Stomach (tissue), 8 donors: ENCODE measurements at regions not wholly inside any gene's neighbourhood (a gene's known extent, or its start where the extent isn't known, plus 50 kb on each side); places are given as distances from the start of the nearest gene placed in this dataset.

Source experiments
- DNase-seq, 2 donors: peaks; one replicate each; pipeline versions ENCODE4 v3.0.0 to v3.0.0-alpha.2; 2013 to 2019
- H3K27ac ChIP-seq, 5 donors: fragments of 200-600 bp in 4 of 5; sonication (generic) in 4 of 5; one replicate each; pipeline ENCODE4 v1.5.1; 2013 to 2019; ENCODE audit warnings: mild to moderate bottlenecking in 1 of 5, moderate library complexity in 1 of 5
- H3K27me3 ChIP-seq, 3 donors: fragments of 200-600 bp; sonication (generic); one replicate each; pipeline ENCODE4 v1.5.1; 2017 to 2019; ENCODE audit warnings: mixed run types in 1 of 3
- H3K36me3 ChIP-seq, 4 donors: fragments of 200-600 bp; sonication (generic); 1 replicate in 3 of 4; 2 replicates in 1 of 4; pipeline ENCODE4 v1.5.1; 2016 to 2019
- H3K4me1 ChIP-seq, 4 donors: fragments of 200-600 bp; sonication (generic); one replicate each; pipeline ENCODE4 v1.5.1; 2016 to 2019
- H3K4me3 ChIP-seq, 4 donors: fragments of 200-600 bp; sonication (generic) in 3 of 4; one replicate each; pipeline ENCODE4 v1.5.1; 2016 to 2019; ENCODE audit warnings: mild to moderate bottlenecking in 1 of 4
- H3K9me3 ChIP-seq, 4 donors: fragments of 200-600 bp; sonication (generic); one replicate each; pipeline ENCODE4 v1.5.1; 2016 to 2019
- EP300 ChIP-seq: sonication (generic); formaldehyde crosslinking; IDR thresholded peaks from one replicate; pipeline ENCODE4 v1.6.1; 2017; ENCODE audit warnings: antibody characterized with exemption
- POLR2A ChIP-seq, 4 donors: fragments of 450-650 bp; IDR thresholded peaks; one replicate each; pipeline ENCODE4 v1.6.1; 2016; ENCODE audit warnings: antibody characterized with exemption in 4 of 4, control low read depth in 2 of 4, mild to moderate bottlenecking in 1 of 4, moderate library complexity in 1 of 4
- POLR2AphosphoS5 ChIP-seq, 3 donors: sonication (generic); formaldehyde crosslinking; IDR thresholded peaks; one replicate each; pipeline ENCODE4 v1.6.1; 2016; ENCODE audit warnings: antibody characterized with exemption in 3 of 3
- WGBS, 5 donors: extraction: QIAGEN DNeasy Blood & Tissue Kit in 3 of 5; methylation state at CpG; one replicate each; pipeline versions ENCODE4 v1.1.5 to v1.1.7; 2013 to 2018; 5-methylcytosine and 5-hydroxymethylcytosine counted together
- intact Hi-C: fragments of 100-400 bp; cut with DNase I; formaldehyde crosslinking; loops from one replicate; pipeline ENCODE4 v1.15.1; 2023; ENCODE audit warnings: low total_unique reads
- TF ChIP-seq, protein P1 (sequence below), 7 experiments: fragments of 450-650 bp in 4 of 7; fragments of 200-600 bp in 3 of 7; sonication (generic) in 3 of 7; IDR thresholded peaks; one replicate each; pipeline ENCODE4 v1.5.1; 2016 to 2019; ENCODE audit warnings: antibody characterized with exemption in 7 of 7, control low read depth in 2 of 7, mild to moderate bottlenecking in 1 of 7
- donor health status: healthy with polysubstance abuse.
- donor health status: Bipolar disorder and iron deficiency.
- donor health status: healthy.

DNA sequence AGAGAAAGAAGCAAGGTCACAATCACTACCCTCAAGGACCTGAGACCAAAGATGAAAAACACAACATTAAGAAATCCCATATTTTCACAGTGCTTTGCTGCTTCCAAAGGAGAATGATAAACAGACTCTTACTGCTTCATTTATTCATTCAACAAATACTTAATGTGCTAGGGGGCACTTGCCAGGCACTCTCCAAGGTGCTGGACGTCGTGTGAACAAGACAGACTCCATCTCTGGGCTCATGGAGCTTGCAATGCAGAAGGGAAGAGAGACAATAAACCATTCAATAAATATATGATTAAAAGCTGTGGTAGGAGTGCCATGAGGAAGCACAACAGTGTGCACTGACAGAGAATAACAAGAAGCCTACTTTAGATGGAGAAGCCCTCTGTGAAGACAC lies 327.7 kb downstream of the CDK5RAP2 start:
- H3K9me3 ChIP-seq: no peaks in the 10 kb centered on the region
- TF ChIP-seq EP300 (no peak), POLR2A (IDR thresholded peaks at IDR 0.05) (no peak), POLR2AphosphoS5 (IDR thresholded peaks at IDR 0.05) (no peak)
- TF ChIP-seq, protein P1, sequence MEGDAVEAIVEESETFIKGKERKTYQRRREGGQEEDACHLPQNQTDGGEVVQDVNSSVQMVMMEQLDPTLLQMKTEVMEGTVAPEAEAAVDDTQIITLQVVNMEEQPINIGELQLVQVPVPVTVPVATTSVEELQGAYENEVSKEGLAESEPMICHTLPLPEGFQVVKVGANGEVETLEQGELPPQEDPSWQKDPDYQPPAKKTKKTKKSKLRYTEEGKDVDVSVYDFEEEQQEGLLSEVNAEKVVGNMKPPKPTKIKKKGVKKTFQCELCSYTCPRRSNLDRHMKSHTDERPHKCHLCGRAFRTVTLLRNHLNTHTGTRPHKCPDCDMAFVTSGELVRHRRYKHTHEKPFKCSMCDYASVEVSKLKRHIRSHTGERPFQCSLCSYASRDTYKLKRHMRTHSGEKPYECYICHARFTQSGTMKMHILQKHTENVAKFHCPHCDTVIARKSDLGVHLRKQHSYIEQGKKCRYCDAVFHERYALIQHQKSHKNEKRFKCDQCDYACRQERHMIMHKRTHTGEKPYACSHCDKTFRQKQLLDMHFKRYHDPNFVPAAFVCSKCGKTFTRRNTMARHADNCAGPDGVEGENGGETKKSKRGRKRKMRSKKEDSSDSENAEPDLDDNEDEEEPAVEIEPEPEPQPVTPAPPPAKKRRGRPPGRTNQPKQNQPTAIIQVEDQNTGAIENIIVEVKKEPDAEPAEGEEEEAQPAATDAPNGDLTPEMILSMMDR (IDR thresholded peaks at IDR 0.05): no peak
- intact Hi-C loops: no loop called here
- DNase-seq: no peak
- no peak overlapping the region for H3K27ac ChIP-seq
- no peak overlapping the region for H3K4me3 ChIP-seq
- peaks cover 0 to 3% (median 0%) of the 10 kb centered on the region in 3 donors for H3K27me3 ChIP-seq
- H3K4me1 ChIP-seq: no peaks in the 10 kb centered on the region
- H3K36me3 ChIP-seq: no peaks in the 10 kb centered on the region
- WGBS, 5 donors: 14 to 34% (median 24%) methylated on average over 2 of the region's 2 CpGs

DNA sequence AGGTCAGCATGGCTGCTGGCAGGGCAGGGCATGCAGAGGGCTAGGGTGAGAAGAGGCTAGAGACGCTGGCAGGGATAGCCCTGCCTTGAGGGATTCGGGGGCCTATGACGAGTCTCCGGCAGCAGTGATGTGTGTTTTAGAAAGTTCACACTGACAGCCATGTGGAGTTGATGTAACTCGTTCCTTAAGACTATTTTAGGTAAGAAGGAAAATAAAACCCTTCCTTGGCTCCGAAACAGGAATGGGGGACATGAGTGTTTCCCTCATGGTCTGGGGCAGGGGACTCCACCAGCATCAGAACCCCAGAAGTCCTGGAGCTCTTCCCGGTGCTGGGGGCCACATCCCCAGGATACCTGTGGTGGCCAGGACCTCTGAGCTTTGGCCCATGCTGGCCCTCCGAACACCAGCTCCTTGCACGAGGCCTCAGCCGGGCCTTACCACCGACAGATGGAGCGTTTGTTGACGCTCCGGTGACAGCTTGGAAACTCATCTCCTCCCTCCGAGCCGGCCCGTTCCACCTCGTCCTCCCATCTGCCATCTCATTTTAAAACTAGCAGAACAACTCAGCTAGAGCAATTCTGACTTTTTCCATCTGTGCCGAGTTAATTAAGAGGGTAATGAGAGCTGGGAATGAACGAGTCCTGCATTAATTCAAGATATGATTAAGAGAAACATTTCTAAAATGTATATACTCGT lies 337.7 kb downstream of the CDK5RAP2 start:
- no peak for DNase-seq
- Histone ChIP-seq H3K27ac (no peak overlapping the region), H3K36me3 (no peaks in the 10 kb centered on the region), H3K4me3 (no peak overlapping the region), H3K27me3 (no peaks in the 10 kb centered on the region), H3K4me1 (no peaks in the 10 kb centered on the region), H3K9me3 (no peaks in the 10 kb centered on the region)
- intact Hi-C loops: no loop called here
- TF ChIP-seq, protein P1 (IDR thresholded peaks at IDR 0.05): no peak
- WGBS, 5 donors: 80 to 84% (median 82%) methylated on average over 21 of the region's 21 CpGs

DNA sequence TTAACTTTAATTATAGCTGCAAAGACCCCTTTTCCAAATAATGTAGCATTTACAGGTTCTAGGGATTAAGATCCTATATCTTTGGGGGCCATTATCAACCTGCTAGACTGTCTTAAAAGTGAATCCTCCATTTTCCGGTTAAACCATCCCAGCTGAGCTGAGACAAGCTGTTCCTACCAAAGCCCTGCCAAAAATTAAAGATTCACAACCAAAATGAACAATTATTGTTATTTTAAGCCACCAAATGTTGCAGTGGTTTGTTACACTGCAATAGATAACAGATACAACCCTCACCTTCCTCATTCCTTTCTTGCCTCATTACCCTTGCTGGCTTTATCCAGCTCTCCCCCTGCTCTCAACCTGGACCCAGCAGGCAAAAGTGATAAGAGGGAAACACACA lies 343.4 kb downstream of the CDK5RAP2 start:
- Histone ChIP-seq H3K9me3 (no peaks in the 10 kb centered on the region), H3K4me1 (no peaks in the 10 kb centered on the region), H3K36me3 (no peaks in the 10 kb centered on the region), H3K27me3 (no peaks in the 10 kb centered on the region), H3K4me3 (no peak overlapping the region), H3K27ac (no peak overlapping the region)
- no peak for DNase-seq
- no peak for TF ChIP-seq POLR2AphosphoS5 (IDR thresholded peaks at IDR 0.05)
- TF ChIP-seq POLR2A (IDR thresholded peaks at IDR 0.05): no peak
- TF ChIP-seq, protein P1 (IDR thresholded peaks at IDR 0.05): no peak
- no peak for TF ChIP-seq EP300
- intact Hi-C loops: no loop called here
- 70 to 86% (median 83%) methylated on average over 1 of the region's 1 CpG for WGBS, 5 donors

DNA sequence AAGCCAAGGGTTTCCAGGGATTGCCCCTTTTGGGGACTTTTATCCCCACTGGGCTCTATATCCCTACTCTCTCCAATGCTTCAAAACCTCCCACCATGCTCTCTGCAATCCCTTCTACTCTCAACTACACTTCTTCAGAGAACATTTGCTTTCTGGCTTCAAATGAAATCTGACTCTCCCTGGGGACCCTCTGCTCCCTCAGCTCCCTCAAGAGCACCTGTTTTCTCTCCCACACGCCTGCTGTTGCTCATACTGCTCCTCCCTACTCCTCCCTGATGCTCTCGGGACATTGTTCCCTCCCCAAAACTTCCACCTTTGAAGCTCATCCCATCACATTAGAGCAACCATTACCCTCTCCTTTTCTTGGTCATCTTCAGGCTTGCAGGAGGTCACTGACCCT lies 344.9 kb downstream of the CDK5RAP2 start:
- Histone ChIP-seq H3K9me3 (no peaks in the 10 kb centered on the region), H3K27ac (no peak overlapping the region), H3K36me3 (no peaks in the 10 kb centered on the region), H3K27me3 (no peaks in the 10 kb centered on the region), H3K4me1 (no peaks in the 10 kb centered on the region), H3K4me3 (no peak overlapping the region)
- no peak for TF ChIP-seq EP300
- TF ChIP-seq, protein P1 (IDR thresholded peaks at IDR 0.05): no peak
- TF ChIP-seq POLR2AphosphoS5 (IDR thresholded peaks at IDR 0.05): no peak
- TF ChIP-seq POLR2A (IDR thresholded peaks at IDR 0.05): no peak
- 55 to 71% (median 63%) methylated on average over 2 of the region's 2 CpGs for WGBS, 5 donors
- no peak for DNase-seq
- intact Hi-C loops: no loop called here
